ENCODE measurements at regions not wholly inside any gene's neighbourhood (a gene's known extent, or its start where the extent isn't known, plus 50 kb on each side); places are given as distances from the start of the nearest gene placed in this dataset.

GRCh38 chr9:106625259-106625789 lies 237.6 kb upstream of the ZNF462 start:
- DNase-seq = no peak

- DNase-seq = no peak
Observed at GRCh38 chr9:106626936-106627335, 236.0 kb upstream of the ZNF462 start.

GRCh38 chr9:106632621-106633020 lies 230.3 kb upstream of the ZNF462 start:
- DNase-seq = no peak

- no peak for DNase-seq
Observed at GRCh38 chr9:106634183-106634582, 228.8 kb upstream of the ZNF462 start.

- DNase-seq = no peak
Observed at GRCh38 chr9:106634641-106635040, 228.3 kb upstream of the ZNF462 start.

- no peak for DNase-seq
Observed at GRCh38 chr9:106637486-106637885, 225.5 kb upstream of the ZNF462 start.

- DNase-seq = no peak
Observed at GRCh38 chr9:106639873-106640568, 222.9 kb upstream of the ZNF462 start.

- DNase-seq = no peak
Observed at GRCh38 chr9:106643211-106643930, 219.6 kb upstream of the ZNF462 start.

- no peak for DNase-seq
Observed at GRCh38 chr9:106644661-106645060, 218.3 kb upstream of the ZNF462 start.

- no peak for DNase-seq
Observed at GRCh38 chr9:106648799-106649198, 214.2 kb upstream of the ZNF462 start.

- no peak for DNase-seq
Observed at GRCh38 chr9:106649664-106650063, 213.3 kb upstream of the ZNF462 start.

- DNase-seq = no peak
Observed at GRCh38 chr9:106653213-106653612, 209.8 kb upstream of the ZNF462 start.

GRCh38 chr9:106655966-106656365 lies 207.0 kb upstream of the ZNF462 start:
- DNase-seq = no peak

GRCh38 chr9:106657926-106658325 lies 205.0 kb upstream of the ZNF462 start:
- no peak for DNase-seq

GRCh38 chr9:106668534-106668933 lies 194.4 kb upstream of the ZNF462 start:
- no peak for DNase-seq

GRCh38 chr9:106669835-106670234 lies 193.1 kb upstream of the ZNF462 start:
- DNase-seq = no peak

GRCh38 chr9:106670418-106670817 lies 192.5 kb upstream of the ZNF462 start:
- no peak for DNase-seq

GRCh38 chr9:106675780-106676179 lies 187.2 kb upstream of the ZNF462 start:
- DNase-seq = no peak

- no peak for DNase-seq
Observed at GRCh38 chr9:106677374-106677773, 185.6 kb upstream of the ZNF462 start.

GRCh38 chr9:106677830-106678229 lies 185.1 kb upstream of the ZNF462 start:
- DNase-seq = no peak

GRCh38 chr9:106678273-106678672 lies 184.7 kb upstream of the ZNF462 start:
- DNase-seq = no peak

GRCh38 chr9:106682420-106682819 lies 180.5 kb upstream of the ZNF462 start:
- DNase-seq = no peak

GRCh38 chr9:106683454-106683853 lies 179.5 kb upstream of the ZNF462 start:
- no peak for DNase-seq

GRCh38 chr9:106684940-106685695 lies 177.8 kb upstream of the ZNF462 start:
- DNase-seq = no peak
